Kidney epithelial cell (primary cell): ENCODE measurements at regions not wholly inside any gene's neighbourhood (a gene's known extent, or its start where the extent isn't known, plus 50 kb on each side); places are given as distances from the start of the nearest gene placed in this dataset.
"Not testable (repeated sequence)": the region's sequence is repeated elsewhere in the genome, so short reads cannot be mapped to it uniquely, and the experiment has no call there.

ENCODE experiments used
- DNase-seq: peaks from one replicate; pipeline ENCODE4 v3.0.0-alpha.2; 2010; ENCODE audit warnings: low read depth
- H3K27me3 ChIP-seq: 2 replicates; pipeline ENCODE4 v1.6.0; 2011; ENCODE audit warnings: low read length; ENCODE audit not compliant: control insufficient read depth, insufficient read depth
- H3K36me3 ChIP-seq: 2 replicates; pipeline ENCODE4 v1.5.1; 2011; ENCODE audit warnings: low read length; ENCODE audit not compliant: control insufficient read depth, insufficient read depth
- H3K4me3 ChIP-seq: 2 replicates; pipeline ENCODE4 v1.5.1; 2011; ENCODE audit warnings: low read depth, mild to moderate bottlenecking, control low read depth, low read length
- CTCF ChIP-seq: IDR thresholded peaks from 2 replicates; pipeline ENCODE4 v1.5.1; 2011; ENCODE audit warnings: mild to moderate bottlenecking, moderate library complexity, low read length, control low read depth, inconsistent platforms; ENCODE audit not compliant: insufficient read depth, poor library complexity, severe bottlenecking

- DNase-seq: no peak
- no peak for TF ChIP-seq CTCF
- H3K4me3 ChIP-seq: no peak overlapping the region
- no peaks in the 10 kb centered on the region for H3K27me3 ChIP-seq
- H3K36me3 ChIP-seq: no peaks in the 10 kb centered on the region
Measured at GRCh38 chr11:23932485-23932898, 564.4 kb upstream of the LUZP2 start.

GRCh38 chr11:23933721-23934120, 563.1 kb upstream of the LUZP2 start:
- Histone ChIP-seq H3K36me3 (no peaks in the 10 kb centered on the region), H3K27me3 (no peaks in the 10 kb centered on the region), H3K4me3 (no peak overlapping the region)
- DNase-seq: no peak
- no peak for TF ChIP-seq CTCF

GRCh38 chr11:23934671-23935270, 562.1 kb upstream of the LUZP2 start:
- H3K36me3 ChIP-seq, DNase-seq, H3K4me3 ChIP-seq, H3K27me3 ChIP-seq: not testable (repeated sequence)

- H3K4me3 ChIP-seq, DNase-seq, H3K36me3 ChIP-seq, H3K27me3 ChIP-seq: not testable (repeated sequence)
Measured at GRCh38 chr11:23942117-23942815, 554.6 kb upstream of the LUZP2 start.

- TF ChIP-seq CTCF: no peak
Measured at GRCh38 chr11:23944923-23945322, 551.9 kb upstream of the LUZP2 start.

GRCh38 chr11:23947883-23948282, 549.0 kb upstream of the LUZP2 start:
- H3K27me3 ChIP-seq: no peaks in the 10 kb centered on the region
- no peaks in the 10 kb centered on the region for H3K36me3 ChIP-seq
- no peak for TF ChIP-seq CTCF
- no peak overlapping the region for H3K4me3 ChIP-seq
- no peak for DNase-seq

More at GRCh38 chr11:23944923-23945322, 551.9 kb upstream of the LUZP2 start:
- no peak for DNase-seq
- H3K36me3 ChIP-seq: no peaks in the 10 kb centered on the region
- no peaks in the 10 kb centered on the region for H3K27me3 ChIP-seq
- no peak overlapping the region for H3K4me3 ChIP-seq

- Histone ChIP-seq H3K36me3 (no peaks in the 10 kb centered on the region), H3K27me3 (no peaks in the 10 kb centered on the region), H3K4me3 (no peak overlapping the region)
- no peak for TF ChIP-seq CTCF
- no peak for DNase-seq
Measured at GRCh38 chr11:23948851-23949250, 548.0 kb upstream of the LUZP2 start.
